NCI-H2171 treated with DMSO at 0.1 percent for 48 hours (cell line): ENCODE measurements at regions not wholly inside any gene's neighbourhood (a gene's known extent, or its start where the extent isn't known, plus 50 kb on each side); places are given as distances from the start of the nearest gene placed in this dataset.

Experiments
- DNase-seq: peaks from one replicate; lab custom pipeline; 2025; lab: John Stamatoyannopoulos, UW

- DNase-seq = no peak
Observed at GRCh38 chr17:13736916-13737315, 135.2 kb upstream of the HS3ST3A1 start.

- no peak for DNase-seq
Observed at GRCh38 chr17:13740686-13741085, 139.0 kb upstream of the HS3ST3A1 start.

GRCh38 chr17:13741744-13742143, 140.0 kb upstream of the HS3ST3A1 start:
- DNase-seq = no peak

DNA sequence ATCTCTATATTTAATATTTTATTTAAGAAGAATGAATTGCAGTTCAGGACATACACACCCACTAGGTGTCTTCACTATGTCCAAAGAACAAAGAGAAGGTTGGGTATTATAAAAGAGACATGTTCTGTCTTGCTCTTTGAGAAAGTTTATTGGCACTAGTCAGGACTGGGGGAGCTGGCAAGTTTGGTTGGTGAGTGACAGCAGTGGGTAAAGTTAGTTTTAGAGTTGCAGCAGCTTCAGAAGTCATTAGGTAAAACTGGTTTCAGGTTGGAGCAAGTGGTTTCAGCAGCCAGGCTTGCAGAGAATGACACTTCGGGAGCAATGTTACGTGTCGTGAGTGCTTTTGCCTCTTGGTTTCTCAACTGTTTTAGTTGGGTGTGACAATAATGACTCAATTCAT, 142.2 kb upstream of the HS3ST3A1 start:
- DNase-seq = no peak

GRCh38 chr17:13746404-13746803, 144.7 kb upstream of the HS3ST3A1 start:
- no peak for DNase-seq

- no peak for DNase-seq
Observed at GRCh38 chr17:13749166-13749890, 147.6 kb upstream of the HS3ST3A1 start.

DNA sequence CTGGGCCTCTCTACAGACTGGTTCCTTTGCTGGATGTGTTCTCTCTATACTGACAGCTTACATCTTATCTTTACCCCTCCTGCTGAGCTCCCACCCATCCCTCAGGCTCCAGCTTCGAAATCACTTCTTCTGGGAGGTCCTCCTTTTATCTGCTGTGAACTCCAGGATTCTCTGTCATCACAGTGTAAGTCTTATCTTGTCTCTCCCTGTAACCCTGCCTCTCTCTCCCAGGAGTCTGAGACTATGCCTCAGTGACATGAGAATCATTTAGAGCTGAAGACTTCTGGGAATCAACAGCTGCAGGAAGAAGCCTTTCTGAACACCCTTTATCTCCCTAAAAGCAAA, 148.1 kb upstream of the HS3ST3A1 start:
- DNase-seq = no peak

DNA sequence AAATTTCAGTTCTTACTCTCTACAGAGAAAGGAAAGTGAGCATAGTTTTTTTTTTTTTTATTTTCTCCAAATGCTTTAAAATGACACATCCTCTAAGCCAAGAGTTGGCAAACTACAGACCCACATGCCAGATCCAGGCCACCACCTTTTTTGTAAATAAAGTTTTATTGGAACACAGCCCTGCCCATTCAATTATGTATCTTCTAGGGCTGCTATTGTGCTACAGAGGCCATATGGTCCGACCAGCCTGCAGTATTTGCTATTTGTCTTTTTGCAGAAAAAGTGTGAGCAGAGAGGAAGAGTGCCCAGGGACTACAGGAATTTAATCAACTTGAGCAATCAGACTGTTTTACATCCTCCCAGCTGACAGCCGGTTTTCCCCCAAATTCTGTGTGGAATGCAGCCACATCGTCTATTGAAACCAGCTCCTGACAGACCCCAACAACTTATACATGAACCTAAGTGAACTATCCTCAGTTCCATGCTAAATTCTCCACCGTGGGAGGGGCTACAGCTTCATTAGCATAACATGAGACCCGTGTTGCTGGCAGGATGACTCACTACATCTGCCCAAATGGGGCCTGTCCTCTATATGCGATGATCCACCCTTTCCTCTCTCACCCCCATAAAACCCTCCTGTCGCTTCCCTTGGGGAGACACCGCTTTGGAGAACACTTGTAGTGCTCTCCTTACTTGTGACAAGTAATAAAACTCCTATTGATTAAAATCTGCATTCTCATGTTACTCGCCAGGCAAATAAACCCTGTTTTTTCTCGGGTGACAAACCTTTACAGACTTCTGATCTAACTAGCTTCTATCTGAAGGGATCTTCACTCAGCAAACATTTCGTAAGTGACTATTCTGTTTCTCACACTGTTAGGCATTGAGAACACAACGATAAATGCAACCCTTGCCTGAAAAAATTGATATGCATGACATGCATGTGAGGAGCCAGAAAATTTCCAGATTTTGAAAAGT, 149.4 kb upstream of the HS3ST3A1 start:
- DNase-seq = no peak

DNA sequence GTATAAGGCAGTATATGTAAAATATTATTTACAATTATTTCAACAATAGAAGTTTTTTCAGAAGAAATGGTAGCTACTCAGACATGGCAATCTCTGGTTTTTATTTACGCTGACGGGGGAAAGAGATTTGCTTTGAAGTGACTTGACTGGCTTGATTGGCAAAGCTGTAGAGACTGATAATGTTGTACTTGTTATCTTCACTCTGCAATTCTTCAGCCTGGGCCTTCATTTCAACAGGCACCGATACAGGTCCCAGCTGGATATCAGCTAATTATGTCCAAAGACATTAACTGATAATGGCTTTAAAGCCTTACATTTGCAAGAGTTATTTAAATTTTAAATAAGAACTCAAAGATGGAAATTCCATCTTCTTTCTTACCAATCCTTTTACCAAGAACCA, 151.4 kb upstream of the HS3ST3A1 start:
- no peak for DNase-seq

DNA sequence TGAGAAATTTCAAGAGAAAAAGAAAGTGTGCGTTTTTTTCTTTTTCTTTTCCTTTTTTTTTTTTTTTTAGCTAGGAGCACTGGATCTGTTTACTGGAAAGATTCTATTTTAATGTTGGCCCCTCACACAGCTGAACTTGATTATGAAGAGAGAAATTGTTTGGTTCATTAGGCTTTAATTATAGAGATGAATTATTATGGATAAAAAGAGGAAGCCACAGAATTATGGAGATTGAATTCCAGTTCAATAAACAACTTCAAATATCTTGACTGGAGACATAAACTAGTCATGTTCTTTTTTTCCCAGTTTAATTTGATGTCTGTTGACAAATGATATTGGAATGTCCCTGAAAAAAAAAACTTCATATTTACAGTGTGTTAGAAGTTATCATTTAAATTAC, 152.0 kb upstream of the HS3ST3A1 start:
- DNase-seq = no peak

GRCh38 chr17:13755851-13756250, 154.1 kb upstream of the HS3ST3A1 start:
- DNase-seq = no peak

DNA sequence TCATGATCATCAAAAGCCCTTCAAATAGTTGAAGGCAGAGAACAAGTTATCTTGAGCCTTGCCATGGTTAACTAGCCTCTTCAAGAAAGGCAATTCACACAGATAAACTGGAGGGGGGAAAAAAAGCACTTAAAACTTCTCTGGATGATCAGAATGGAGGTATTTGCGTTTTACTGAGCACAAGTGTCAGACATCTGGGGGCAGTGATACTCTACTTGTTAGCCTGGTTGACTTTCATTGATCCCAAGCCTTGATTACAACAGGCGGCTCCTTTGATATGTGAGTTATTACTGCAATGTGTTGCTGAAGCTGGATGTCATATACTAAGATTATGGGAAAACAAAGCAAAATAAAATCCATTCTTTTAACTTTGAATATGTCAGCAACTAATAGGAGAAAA, 155.0 kb upstream of the HS3ST3A1 start:
- DNase-seq = no peak

- DNase-seq = no peak
Observed at GRCh38 chr17:13757871-13758270, 156.1 kb upstream of the HS3ST3A1 start.

- DNase-seq = no peak
Observed at GRCh38 chr17:13759518-13760335, 158.0 kb upstream of the HS3ST3A1 start.

GRCh38 chr17:13761038-13761603, 159.4 kb upstream of the HS3ST3A1 start:
- DNase-seq = no peak

- DNase-seq = no peak
Observed at GRCh38 chr17:13765701-13766100, 164.0 kb upstream of the HS3ST3A1 start.

GRCh38 chr17:13770702-13771101, 169.0 kb upstream of the HS3ST3A1 start:
- no peak for DNase-seq

DNA sequence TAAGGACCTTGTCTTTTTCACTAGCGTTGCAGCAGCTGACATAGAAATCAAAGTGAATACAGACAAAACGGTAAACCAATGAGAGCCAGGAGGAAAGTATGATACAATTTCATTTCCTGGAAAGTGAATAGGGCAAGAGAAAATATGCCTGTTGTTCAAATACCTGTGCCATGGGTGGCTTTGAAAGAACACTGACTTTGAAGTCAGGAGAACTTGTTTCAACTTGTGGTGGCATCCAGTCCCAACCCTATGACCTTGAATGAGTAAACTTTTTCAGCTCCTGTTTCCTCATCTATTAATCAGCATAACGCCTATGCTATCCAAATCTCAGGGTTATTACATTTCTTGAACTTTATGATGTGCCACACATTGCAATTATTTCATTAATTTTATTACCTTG, 173.7 kb upstream of the HS3ST3A1 start:
- no peak for DNase-seq

DNA sequence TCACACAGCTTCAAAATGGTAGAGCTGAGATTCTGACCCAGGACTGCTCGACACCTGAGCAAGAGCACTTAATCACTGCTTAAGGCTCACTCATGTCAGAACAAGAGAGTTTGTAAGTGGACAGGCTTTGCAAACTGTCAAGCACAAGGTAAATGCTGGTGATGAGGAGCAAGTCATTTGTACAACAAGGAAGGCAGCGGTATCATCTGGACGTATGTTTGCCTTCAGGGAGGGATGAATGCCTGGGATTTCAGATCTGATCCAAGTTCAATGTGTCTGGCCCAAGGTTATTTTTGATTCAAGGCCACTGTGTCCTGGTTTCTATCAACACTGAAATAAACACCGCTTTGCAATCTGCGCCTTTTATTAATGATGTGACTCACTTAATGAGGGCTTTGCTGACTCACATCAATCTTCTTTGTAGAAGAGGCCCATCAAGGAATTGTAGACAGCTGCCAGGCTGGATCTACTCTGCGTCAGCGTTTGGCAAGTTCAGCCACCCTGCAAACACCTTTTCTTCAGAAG, 174.4 kb upstream of the HS3ST3A1 start:
- no peak for DNase-seq

DNA sequence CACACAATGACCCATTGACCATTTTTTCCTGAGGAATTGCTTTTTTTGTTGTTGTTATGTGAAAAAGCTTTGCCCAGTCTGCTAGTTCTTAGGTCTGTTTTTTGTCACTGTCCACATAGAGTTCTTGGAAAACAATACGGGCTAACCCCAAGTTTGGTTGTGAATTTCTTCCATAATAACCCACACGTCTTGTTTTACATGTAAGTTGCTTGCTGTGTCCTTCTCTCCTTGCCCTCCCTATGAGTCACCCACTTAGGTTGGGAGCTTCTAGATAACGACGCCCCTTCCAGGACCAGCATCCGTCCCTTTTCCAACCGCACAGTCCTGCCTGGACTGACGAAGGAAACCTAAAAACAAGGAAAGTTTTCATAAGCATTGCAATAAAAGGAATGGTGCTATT, 175.3 kb upstream of the HS3ST3A1 start:
- DNase-seq = no peak

DNA sequence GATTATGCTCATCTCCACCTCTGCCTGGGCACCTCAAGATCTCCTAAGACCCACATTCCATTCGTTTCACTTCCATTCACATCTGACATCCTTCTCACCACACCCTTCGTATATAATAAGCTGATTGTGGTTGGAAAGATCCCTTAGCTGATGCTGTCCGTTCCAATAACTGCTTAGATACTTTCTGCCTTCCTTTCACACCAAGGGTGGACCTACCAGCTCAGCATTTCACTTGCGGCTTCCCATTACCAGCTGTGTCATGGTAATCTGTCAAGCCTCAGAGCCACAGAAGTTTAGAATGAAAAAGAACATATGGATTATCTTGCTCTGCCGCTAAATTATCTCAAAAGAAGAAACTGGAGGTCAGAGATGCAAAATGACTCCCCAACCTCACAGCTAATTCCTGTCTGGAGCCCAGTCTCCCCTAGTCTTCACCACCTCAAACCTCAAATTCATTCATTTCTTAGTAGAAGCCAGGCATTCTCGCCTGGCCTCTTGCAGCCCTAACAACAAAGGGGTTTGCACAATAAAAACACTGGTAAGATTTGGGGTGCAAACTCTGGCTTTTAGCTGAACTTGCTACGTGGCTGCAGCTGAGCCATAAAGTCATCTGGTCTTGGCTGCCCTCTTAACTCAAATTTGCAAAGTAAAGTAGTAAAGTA, 182.8 kb upstream of the HS3ST3A1 start:
- no peak for DNase-seq
